ENCODE measurements at regions not wholly inside any gene's neighbourhood (a gene's known extent, or its start where the extent isn't known, plus 50 kb on each side); places are given as distances from the start of the nearest gene placed in this dataset.

- Histone ChIP-seq H3K4me1 (ENCODE audit: control insufficient read depth in 1 of 2, insufficient read depth in 2 of 2, low read depth in 1 of 2, low read length in 1 of 2) (no peaks in the 10 kb centered on the region), H3K27me3 (ENCODE audit: insufficient read depth) (no peaks in the 10 kb centered on the region)
- CTCF ChIA-PET: interaction anchor here (1.2 to 2.3 kb wide), 2 partner anchors 12 to 667 kb away, joined by 4 to 6 read pairs; no protein-coding TSS in a partner anchor
These were observed 363.1 kb upstream of the RUNX1 start for GRCh38 chr21:35412231-35412630.

More at GRCh38 chr21:35412231-35412630, 363.1 kb upstream of the RUNX1 start:
- no peaks in the 10 kb centered on the region for H3K36me3 ChIP-seq (replicated peaks in 1 of 2; ENCODE audit: control insufficient read depth in 1 of 2, insufficient read depth in 2 of 2, low read length in 1 of 2)
- no peak overlapping the region for H3K9ac ChIP-seq
- H3K9me3 ChIP-seq: no peaks in the 10 kb centered on the region
- WGBS (ENCODE audit: low lambda C conversion rate): 89% methylated on average over 3 of the region's 3 CpGs
- no peak overlapping the region for H3K27ac ChIP-seq (ENCODE audit: low read depth in 2 of 2, low read length in 1 of 2)
- no peak for DNase-seq
- H3K9me2 ChIP-seq: no peaks in the 10 kb centered on the region
- TF ChIP-seq RXRA (IDR thresholded peaks at IDR 0.05; ENCODE audit: borderline replicate concordance, low read depth) (no peak), TEAD4 (IDR thresholded peaks at IDR 0.05; ENCODE audit: borderline replicate concordance, insufficient read depth) (no peak), TCF12 (IDR thresholded peaks at IDR 0.05) (no peak), EZH2phosphoT487 (IDR thresholded peaks at IDR 0.05; ENCODE audit: borderline replicate concordance, low read depth) (no peak), CTCF (IDR thresholded peaks at IDR 0.05) (no peak), MXI1 (IDR thresholded peaks at IDR 0.05; ENCODE audit: low read depth, low read length) (no peak), NRF1 (IDR thresholded peaks at IDR 0.05; ENCODE audit: low read depth, low read length) (no peak), GATA2 (CRISPR knock-in tag; IDR thresholded peaks at IDR 0.05) (no peak), SMC3 (IDR thresholded peaks at IDR 0.05; ENCODE audit: low read depth, low read length) (no peak), RCOR1 (IDR thresholded peaks at IDR 0.05; ENCODE audit: low read length) (no peak), MEF2A (IDR thresholded peaks at IDR 0.05; ENCODE audit: borderline replicate concordance, low read depth) (no peak), ZBTB33 (IDR thresholded peaks at IDR 0.05; ENCODE audit: borderline replicate concordance, low read depth) (no peak), RAD21 (IDR thresholded peaks at IDR 0.05; ENCODE audit: low read length) (no peak), CHD2 (IDR thresholded peaks at IDR 0.05; ENCODE audit: low read length, partially characterized antibody) (no peak), RFX5 (IDR thresholded peaks at IDR 0.05; ENCODE audit: low read length) (no peak), PBX3 (IDR thresholded peaks at IDR 0.05) (no peak), NFIC (IDR thresholded peaks at IDR 0.05; ENCODE audit: borderline replicate concordance) (no peak)
- H3K79me2 ChIP-seq (ENCODE audit: insufficient read depth): no peaks in the 10 kb centered on the region
- no peak overlapping the region for H3K4me2 ChIP-seq
- no peak overlapping the region for H2AFZ ChIP-seq (ENCODE audit: low read depth)
- H3F3A ChIP-seq (replicated peaks; ENCODE audit: insufficient read depth): no peaks in the 10 kb centered on the region
- POLR2A ChIA-PET: no interaction called here
- no peaks in the 10 kb centered on the region for H4K20me1 ChIP-seq (ENCODE audit: insufficient read depth)
- H3K4me3 ChIP-seq (ENCODE audit: low read depth in 2 of 2, low read length in 1 of 2): no peak overlapping the region

Measured in SK-N-SH (cell line).